Kidney glomerular epithelial cell (primary cell): ENCODE measurements at regions not wholly inside any gene's neighbourhood (a gene's known extent, or its start where the extent isn't known, plus 50 kb on each side); places are given as distances from the start of the nearest gene placed in this dataset.
"Not testable (repeated sequence)": the region's sequence is repeated elsewhere in the genome, so short reads cannot be mapped to it uniquely, and the experiment has no call there.

Experiments used
- DNase-seq: peaks from one replicate; lab custom pipeline; 2025; lab: John Stamatoyannopoulos, UW

GRCh38 chr15:85196697-85197096 lies 183.7 kb upstream of the AKAP13 start:
- DNase-seq: not testable (repeated sequence)

GRCh38 chr15:85197582-85197981 lies 182.8 kb upstream of the AKAP13 start:
- DNase-seq: not testable (repeated sequence)

- not testable (repeated sequence) for DNase-seq
Observed at GRCh38 chr15:85198432-85198831, 182.0 kb upstream of the AKAP13 start.

GRCh38 chr15:85200215-85200614 lies 180.2 kb upstream of the AKAP13 start:
- DNase-seq: not testable (repeated sequence)

- not testable (repeated sequence) for DNase-seq
Observed at GRCh38 chr15:85201118-85201793, 179.1 kb upstream of the AKAP13 start.

GRCh38 chr15:85204481-85204880 lies 175.9 kb upstream of the AKAP13 start:
- not testable (repeated sequence) for DNase-seq

- DNase-seq: not testable (repeated sequence)
Observed at GRCh38 chr15:85233791-85234325, 146.5 kb upstream of the AKAP13 start.

- not testable (repeated sequence) for DNase-seq
Observed at GRCh38 chr15:85234450-85235196, 145.8 kb upstream of the AKAP13 start.

GRCh38 chr15:85244056-85244455 lies 136.3 kb upstream of the AKAP13 start:
- DNase-seq: not testable (repeated sequence)

- DNase-seq: not testable (repeated sequence)
Observed at GRCh38 chr15:85250938-85251542, 129.4 kb upstream of the AKAP13 start.

- DNase-seq: peak; percentile 17
Observed at GRCh38 chr15:85253196-85253915, 127.0 kb upstream of the AKAP13 start.

GRCh38 chr15:85254961-85255360 lies 125.4 kb upstream of the AKAP13 start:
- DNase-seq: not testable (repeated sequence)

- DNase-seq: not testable (repeated sequence)
Observed at GRCh38 chr15:85255502-85255901, 124.9 kb upstream of the AKAP13 start.

- peak; percentile 2 for DNase-seq
Observed at GRCh38 chr15:85256009-85256997, 124.1 kb upstream of the AKAP13 start.

GRCh38 chr15:85258062-85258445 lies 122.3 kb upstream of the AKAP13 start:
- DNase-seq: not testable (repeated sequence)

GRCh38 chr15:85258559-85259209 lies 121.7 kb upstream of the AKAP13 start:
- not testable (repeated sequence) for DNase-seq

GRCh38 chr15:85260526-85260925 lies 119.9 kb upstream of the AKAP13 start:
- not testable (repeated sequence) for DNase-seq

GRCh38 chr15:85262461-85263055 lies 117.8 kb upstream of the AKAP13 start:
- not testable (repeated sequence) for DNase-seq

- not testable (repeated sequence) for DNase-seq
Observed at GRCh38 chr15:85263842-85264440, 116.5 kb upstream of the AKAP13 start.
